Astrocyte (in vitro differentiated cells and primary cell): ENCODE measurements at regions not wholly inside any gene's neighbourhood (a gene's known extent, or its start where the extent isn't known, plus 50 kb on each side); places are given as distances from the start of the nearest gene placed in this dataset.

Experiments
- DNase-seq: peaks from one replicate; pipeline ENCODE4 v3.0.0-alpha.2; 2010; ENCODE audit warnings: low read depth
- FAIRE-seq: peaks from 2 replicates; lab custom pipeline; 2011; peaks lifted over from hg19 to GRCh38; lab: Jason Lieb, UNC
- H2AFZ ChIP-seq: 2 replicates; pipeline ENCODE4 v1.6.0; 2012; ENCODE audit warnings: low read depth, low read length, inconsistent platforms
- H3K27ac ChIP-seq: 2 replicates; pipeline ENCODE4 v1.5.1; 2011; ENCODE audit warnings: low read depth, low read length, inconsistent platforms
- H3K27me3 ChIP-seq: 2 replicates; pipeline ENCODE4 v1.6.0; 2011; ENCODE audit warnings: low read length, inconsistent platforms; ENCODE audit not compliant: insufficient read depth
- H3K36me3 ChIP-seq: 2 replicates; pipeline ENCODE4 v1.5.1; 2011; ENCODE audit warnings: low read length, inconsistent platforms; ENCODE audit not compliant: insufficient read depth
- H3K4me1 ChIP-seq: 2 replicates; pipeline ENCODE4 v1.5.1; 2011; ENCODE audit warnings: low read length, inconsistent platforms; ENCODE audit not compliant: insufficient read depth
- H3K4me2 ChIP-seq: 2 replicates; pipeline ENCODE4 v1.6.0; 2012; ENCODE audit warnings: low read length, inconsistent platforms
- H3K4me3 ChIP-seq: 2 replicates; pipeline ENCODE4 v1.5.1; 2011; ENCODE audit warnings: low read depth, mild to moderate bottlenecking, low read length, inconsistent platforms; ENCODE audit not compliant: insufficient read depth
- H3K79me2 ChIP-seq: 2 replicates; pipeline ENCODE4 v1.6.0; 2012; ENCODE audit warnings: mild to moderate bottlenecking, low read length, inconsistent platforms; ENCODE audit not compliant: insufficient read depth
- H3K9ac ChIP-seq: 2 replicates; pipeline ENCODE4 v1.6.0; 2012; ENCODE audit warnings: mild to moderate bottlenecking, low read length, inconsistent platforms
- H3K9me3 ChIP-seq: 2 replicates; pipeline ENCODE4 v1.5.1; 2012; ENCODE audit warnings: low read depth, mild to moderate bottlenecking, low read length, inconsistent platforms; ENCODE audit not compliant: insufficient read depth
- H4K20me1 ChIP-seq: 2 replicates; pipeline ENCODE4 v1.6.0; 2012; ENCODE audit warnings: low read length, inconsistent platforms; ENCODE audit not compliant: insufficient read depth
- H3K27ac Mint-ChIP-seq: one replicate; pipeline ENCODE4 v1.8.0; 2021; ENCODE audit warnings: mild to moderate bottlenecking, mixed read lengths; ENCODE audit not compliant: unreplicated experiment
- H3K27me3 Mint-ChIP-seq: one replicate; pipeline ENCODE4 v1.8.0; 2021; ENCODE audit warnings: low read depth, mixed read lengths; ENCODE audit not compliant: unreplicated experiment
- H3K36me3 Mint-ChIP-seq: one replicate; pipeline ENCODE4 v1.8.0; 2021; ENCODE audit warnings: low read depth, mixed read lengths; ENCODE audit not compliant: unreplicated experiment
- H3K4me1 Mint-ChIP-seq: one replicate; pipeline ENCODE4 v1.8.0; 2021; ENCODE audit warnings: low read depth, mixed read lengths; ENCODE audit not compliant: unreplicated experiment
- H3K4me3 Mint-ChIP-seq: one replicate; pipeline ENCODE4 v1.8.0; 2021; ENCODE audit warnings: mild to moderate bottlenecking, moderate library complexity, mixed read lengths; ENCODE audit not compliant: unreplicated experiment
- H3K9me3 Mint-ChIP-seq: one replicate; pipeline ENCODE4 v1.8.0; 2021; ENCODE audit warnings: mild to moderate bottlenecking, mixed read lengths; ENCODE audit not compliant: unreplicated experiment
- EZH2 ChIP-seq: IDR thresholded peaks from 2 replicates; pipeline ENCODE4 v1.6.1; 2012; ENCODE audit warnings: mild to moderate bottlenecking, low read length, inconsistent platforms; ENCODE audit not compliant: insufficient read depth
- TF ChIP-seq, protein P1 (sequence below): IDR thresholded peaks from 2 replicates; pipeline ENCODE4 v1.5.1; 2011; ENCODE audit warnings: low read depth, mild to moderate bottlenecking, inconsistent platforms, low read length, moderate library complexity; ENCODE audit not compliant: insufficient read depth

DNA sequence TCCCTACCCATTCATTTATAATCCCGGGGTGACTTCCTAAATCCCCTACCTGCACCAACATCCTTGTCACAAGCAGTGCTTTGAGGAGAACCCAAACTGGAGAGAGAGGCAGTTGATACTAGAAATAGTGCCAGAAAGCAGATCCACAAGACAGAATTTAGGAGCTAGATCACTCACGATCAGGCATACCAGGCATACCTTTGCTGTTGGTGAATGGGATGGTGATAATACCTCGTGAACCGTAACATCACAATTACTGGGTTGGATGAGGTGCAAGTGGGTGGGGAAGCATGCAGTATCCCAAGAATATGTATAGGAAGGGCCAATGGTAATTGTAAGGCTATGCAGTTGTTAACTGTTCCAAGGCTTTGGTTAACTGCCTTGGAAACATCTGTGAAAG, 129.3 kb downstream of the TMA16 start:
- H3K27ac ChIP-seq = no peak overlapping the region
- no peaks in the 10 kb centered on the region for H4K20me1 ChIP-seq
- Mint-ChIP-seq H3K4me3 (no peak overlapping the region), H3K27me3 (peaks cover 1% of the 10 kb centered on the region), H3K4me1 (no peaks in the 10 kb centered on the region), H3K36me3 (no peaks in the 10 kb centered on the region), H3K27ac (no peak overlapping the region), H3K9me3 (no peaks in the 10 kb centered on the region)
- no peaks in the 10 kb centered on the region for H3K36me3 ChIP-seq
- H3K79me2 ChIP-seq = no peaks in the 10 kb centered on the region
- H3K4me3 ChIP-seq = no peak overlapping the region
- no peaks in the 10 kb centered on the region for H3K27me3 ChIP-seq
- no peak overlapping the region for H3K9ac ChIP-seq
- no peaks in the 10 kb centered on the region for H3K9me3 ChIP-seq
- DNase-seq (no peak), FAIRE-seq (no peak)
- H3K4me2 ChIP-seq = no peak overlapping the region
- no peak for TF ChIP-seq EZH2
- TF ChIP-seq, protein P1, sequence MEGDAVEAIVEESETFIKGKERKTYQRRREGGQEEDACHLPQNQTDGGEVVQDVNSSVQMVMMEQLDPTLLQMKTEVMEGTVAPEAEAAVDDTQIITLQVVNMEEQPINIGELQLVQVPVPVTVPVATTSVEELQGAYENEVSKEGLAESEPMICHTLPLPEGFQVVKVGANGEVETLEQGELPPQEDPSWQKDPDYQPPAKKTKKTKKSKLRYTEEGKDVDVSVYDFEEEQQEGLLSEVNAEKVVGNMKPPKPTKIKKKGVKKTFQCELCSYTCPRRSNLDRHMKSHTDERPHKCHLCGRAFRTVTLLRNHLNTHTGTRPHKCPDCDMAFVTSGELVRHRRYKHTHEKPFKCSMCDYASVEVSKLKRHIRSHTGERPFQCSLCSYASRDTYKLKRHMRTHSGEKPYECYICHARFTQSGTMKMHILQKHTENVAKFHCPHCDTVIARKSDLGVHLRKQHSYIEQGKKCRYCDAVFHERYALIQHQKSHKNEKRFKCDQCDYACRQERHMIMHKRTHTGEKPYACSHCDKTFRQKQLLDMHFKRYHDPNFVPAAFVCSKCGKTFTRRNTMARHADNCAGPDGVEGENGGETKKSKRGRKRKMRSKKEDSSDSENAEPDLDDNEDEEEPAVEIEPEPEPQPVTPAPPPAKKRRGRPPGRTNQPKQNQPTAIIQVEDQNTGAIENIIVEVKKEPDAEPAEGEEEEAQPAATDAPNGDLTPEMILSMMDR = no peak
- no peaks in the 10 kb centered on the region for H3K4me1 ChIP-seq
- no peak overlapping the region for H2AFZ ChIP-seq

GRCh38 chr4:163624727-163625126, 130.2 kb downstream of the TMA16 start:
- Histone ChIP-seq H3K4me3 (no peak overlapping the region), H4K20me1 (no peaks in the 10 kb centered on the region), H2AFZ (no peak overlapping the region), H3K4me1 (no peaks in the 10 kb centered on the region), H3K9ac (no peak overlapping the region), H3K27me3 (no peaks in the 10 kb centered on the region), H3K36me3 (no peaks in the 10 kb centered on the region), H3K27ac (no peak overlapping the region), H3K9me3 (no peaks in the 10 kb centered on the region), H3K79me2 (no peaks in the 10 kb centered on the region), H3K4me2 (no peak overlapping the region)
- Mint-ChIP-seq H3K4me1 (no peaks in the 10 kb centered on the region), H3K9me3 (peaks cover 3% of the 10 kb centered on the region), H3K27ac (no peak overlapping the region), H3K4me3 (no peak overlapping the region), H3K36me3 (no peaks in the 10 kb centered on the region), H3K27me3 (peaks cover 1% of the 10 kb centered on the region)
- DNase-seq (no peak), FAIRE-seq (no peak)
- TF ChIP-seq, protein P1 = no peak
- TF ChIP-seq EZH2 = no peak

DNA sequence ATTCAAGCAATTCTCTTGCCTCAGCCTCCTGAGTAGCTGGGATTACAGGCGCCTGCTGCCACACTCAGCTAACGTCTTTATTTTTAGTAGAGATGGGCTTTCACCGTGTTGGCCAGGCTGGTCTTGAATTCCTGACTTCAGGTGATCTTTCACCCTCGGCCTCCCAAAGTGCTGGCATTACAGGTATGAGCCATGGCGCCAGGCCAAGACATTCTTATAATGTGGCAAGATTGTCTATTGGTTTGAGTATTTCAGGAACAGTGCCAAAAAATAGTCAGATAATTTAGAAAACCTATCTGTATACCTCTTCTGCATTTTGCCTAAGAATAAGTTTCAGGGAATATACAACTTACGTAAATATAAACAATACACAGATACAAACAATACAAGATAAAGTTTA, 136.8 kb downstream of the TMA16 start:
- H3K9ac ChIP-seq = no peak overlapping the region
- no peaks in the 10 kb centered on the region for H4K20me1 ChIP-seq
- no peak overlapping the region for H3K27ac Mint-ChIP-seq
- no peak overlapping the region for H3K27ac ChIP-seq
- H3K4me1 ChIP-seq = no peaks in the 10 kb centered on the region
- no peaks in the 10 kb centered on the region for H3K27me3 Mint-ChIP-seq
- no peak overlapping the region for H3K4me3 ChIP-seq
- DNase-seq (no peak), FAIRE-seq (no peak)
- no peaks in the 10 kb centered on the region for H3K79me2 ChIP-seq
- no peak overlapping the region for H2AFZ ChIP-seq
- H3K4me3 Mint-ChIP-seq = no peak overlapping the region
- H3K4me1 Mint-ChIP-seq = no peaks in the 10 kb centered on the region
- H3K36me3 Mint-ChIP-seq = no peaks in the 10 kb centered on the region
- H3K9me3 Mint-ChIP-seq = peaks cover 6% of the 10 kb centered on the region
- H3K36me3 ChIP-seq = no peaks in the 10 kb centered on the region
- no peaks in the 10 kb centered on the region for H3K27me3 ChIP-seq
- H3K4me2 ChIP-seq = no peak overlapping the region
- no peaks in the 10 kb centered on the region for H3K9me3 ChIP-seq
- no peak for TF ChIP-seq EZH2
- TF ChIP-seq, protein P1 = no peak
